22Rv1 (cell line): ENCODE measurements at regions not wholly inside any gene's neighbourhood (a gene's known extent, or its start where the extent isn't known, plus 50 kb on each side); places are given as distances from the start of the nearest gene placed in this dataset.

ENCODE experiments used
- CTCF ChIP-seq: fragments of 450-650 bp; IDR thresholded peaks from 2 replicates; pipeline ENCODE4 v1.5.1; 2017; ENCODE audit warnings: mild to moderate bottlenecking
- ZFX ChIP-seq: fragments of 450-650 bp; IDR thresholded peaks from 2 replicates; pipeline ENCODE4 v1.6.1; 2017; ENCODE audit warnings: antibody characterized with exemption, borderline replicate concordance

GRCh38 chr13:40192858-40193257 lies 473.6 kb downstream of the FOXO1 start:
- TF ChIP-seq CTCF (no peak), ZFX (no peak)
